ENCODE measurements at regions not wholly inside any gene's neighbourhood (a gene's known extent, or its start where the extent isn't known, plus 50 kb on each side); places are given as distances from the start of the nearest gene placed in this dataset.

GRCh38 chr14:71602524-71602923, 329.7 kb upstream of the RGS6 start:
- peaks cover 30% of the 10 kb centered on the region for H3K9me3 Mint-ChIP-seq (ENCODE audit: low read depth)
- no peak for DNase-seq (ENCODE audit: low spot score)
- peaks cover 35% of the 10 kb centered on the region for H3K36me3 Mint-ChIP-seq (ENCODE audit: low read depth)
- no peaks in the 10 kb centered on the region for H3K27me3 Mint-ChIP-seq (ENCODE audit: low read depth)
- H3K4me1 Mint-ChIP-seq (ENCODE audit: low read depth), result peaks cover 32% of the 10 kb centered on the region
- H3K27ac Mint-ChIP-seq (ENCODE audit: unreplicated experiment), result no peak overlapping the region
- no peak for TF ChIP-seq CTCF (IDR thresholded peaks at IDR 0.05)
- no peak overlapping the region for H3K4me3 Mint-ChIP-seq (ENCODE audit: unreplicated experiment)

GRCh38 chr14:71604231-71604630, 328.0 kb upstream of the RGS6 start:
- H3K4me3 Mint-ChIP-seq (ENCODE audit: unreplicated experiment), result no peak overlapping the region
- H3K36me3 Mint-ChIP-seq (ENCODE audit: low read depth), result peaks cover 27% of the 10 kb centered on the region
- H3K27ac Mint-ChIP-seq (ENCODE audit: unreplicated experiment), result no peak overlapping the region
- peaks cover 30% of the 10 kb centered on the region for H3K9me3 Mint-ChIP-seq (ENCODE audit: low read depth)
- no peaks in the 10 kb centered on the region for H3K27me3 Mint-ChIP-seq (ENCODE audit: low read depth)
- no peak for TF ChIP-seq CTCF (IDR thresholded peaks at IDR 0.05)
- peaks cover 37% of the 10 kb centered on the region for H3K4me1 Mint-ChIP-seq (ENCODE audit: low read depth)
- no peak for DNase-seq (ENCODE audit: low spot score)

GRCh38 chr14:71606064-71606463, 326.2 kb upstream of the RGS6 start:
- no peak for TF ChIP-seq CTCF (IDR thresholded peaks at IDR 0.05)
- H3K27me3 Mint-ChIP-seq (ENCODE audit: low read depth), result no peaks in the 10 kb centered on the region
- peaks cover 40% of the 10 kb centered on the region for H3K4me1 Mint-ChIP-seq (ENCODE audit: low read depth)

GRCh38 chr14:71606575-71606974, 325.7 kb upstream of the RGS6 start:
- Mint-ChIP-seq H3K9me3 (ENCODE audit: low read depth) (peaks cover 11% of the 10 kb centered on the region), H3K36me3 (ENCODE audit: low read depth) (peaks cover 8% of the 10 kb centered on the region), H3K4me1 (ENCODE audit: low read depth) (peaks cover 40% of the 10 kb centered on the region), H3K27me3 (ENCODE audit: low read depth) (no peaks in the 10 kb centered on the region), H3K4me3 (ENCODE audit: unreplicated experiment) (no peak overlapping the region), H3K27ac (ENCODE audit: unreplicated experiment) (no peak overlapping the region)
- DNase-seq (ENCODE audit: low spot score), result no peak
- no peak for TF ChIP-seq CTCF (IDR thresholded peaks at IDR 0.05)

More at GRCh38 chr14:71606064-71606463, 326.2 kb upstream of the RGS6 start:
- Mint-ChIP-seq H3K36me3 (ENCODE audit: low read depth) (peaks cover 12% of the 10 kb centered on the region), H3K27ac (ENCODE audit: unreplicated experiment) (no peak overlapping the region), H3K9me3 (ENCODE audit: low read depth) (peaks cover 16% of the 10 kb centered on the region), H3K4me3 (ENCODE audit: unreplicated experiment) (no peak overlapping the region)
- no peak for DNase-seq (ENCODE audit: low spot score)

- Mint-ChIP-seq H3K27ac (ENCODE audit: unreplicated experiment) (no peak overlapping the region), H3K4me3 (ENCODE audit: unreplicated experiment) (no peak overlapping the region), H3K4me1 (ENCODE audit: low read depth) (peaks cover 40% of the 10 kb centered on the region), H3K9me3 (ENCODE audit: low read depth) (peaks cover 6% of the 10 kb centered on the region), H3K36me3 (ENCODE audit: low read depth) (peaks cover 3% of the 10 kb centered on the region), H3K27me3 (ENCODE audit: low read depth) (no peaks in the 10 kb centered on the region)
- no peak for DNase-seq (ENCODE audit: low spot score)
- no peak for TF ChIP-seq CTCF (IDR thresholded peaks at IDR 0.05)
Observed at GRCh38 chr14:71607056-71607455, 325.2 kb upstream of the RGS6 start.
